ENCODE measurements at regions not wholly inside any gene's neighbourhood (a gene's known extent, or its start where the extent isn't known, plus 50 kb on each side); places are given as distances from the start of the nearest gene placed in this dataset.
A peak's percentile ranks its signal among the peaks of the same experiment; 100 is the strongest.

- DNase-seq, result no peak
Observed at GRCh38 chr18:53800171-53800570, 424.3 kb downstream of the MBD2 start.

GRCh38 chr18:53799134-53799533 is 425.3 kb downstream of the MBD2 start:
- DNase-seq, result no peak

GRCh38 chr18:53798516-53798915 is 426.0 kb downstream of the MBD2 start:
- no peak for DNase-seq

- DNase-seq, result no peak
Observed at GRCh38 chr18:53797998-53798495, 426.4 kb downstream of the MBD2 start.

GRCh38 chr18:53796040-53796729 is 428.3 kb downstream of the MBD2 start:
- DNase-seq, result peak; percentile 10

GRCh38 chr18:53795610-53796009 is 428.9 kb downstream of the MBD2 start:
- DNase-seq, result no peak

GRCh38 chr18:53795061-53795460 is 429.4 kb downstream of the MBD2 start:
- DNase-seq, result no peak

- DNase-seq, result no peak
Observed at GRCh38 chr18:53792762-53793161, 431.7 kb downstream of the MBD2 start.

- DNase-seq, result no peak
Observed at GRCh38 chr18:53790786-53791185, 433.7 kb downstream of the MBD2 start.

- no peak for DNase-seq
Observed at GRCh38 chr18:53789376-53790247, 434.9 kb downstream of the MBD2 start.

GRCh38 chr18:53785811-53786210 is 438.7 kb downstream of the MBD2 start:
- no peak for DNase-seq

- no peak for DNase-seq
Observed at GRCh38 chr18:53784253-53784652, 440.2 kb downstream of the MBD2 start.

GRCh38 chr18:53780666-53781065 is 443.8 kb downstream of the MBD2 start:
- DNase-seq, result no peak

- DNase-seq, result no peak
Observed at GRCh38 chr18:53772293-53772692, 452.2 kb downstream of the MBD2 start.

GRCh38 chr18:53771664-53772063 is 452.8 kb downstream of the MBD2 start:
- no peak for DNase-seq

- no peak for DNase-seq
Observed at GRCh38 chr18:53765211-53765610, 459.3 kb downstream of the MBD2 start.

GRCh38 chr18:53764086-53764485 is 460.4 kb downstream of the MBD2 start:
- no peak for DNase-seq

GRCh38 chr18:53757328-53757727 is 467.1 kb downstream of the MBD2 start:
- no peak for DNase-seq

- DNase-seq, result no peak
Observed at GRCh38 chr18:53756610-53756972, 467.9 kb downstream of the MBD2 start.

- DNase-seq, result no peak
Observed at GRCh38 chr18:53755914-53756609, 468.4 kb downstream of the MBD2 start.

GRCh38 chr18:53754154-53754553 is 470.3 kb downstream of the MBD2 start:
- DNase-seq, result no peak

- DNase-seq, result no peak
Observed at GRCh38 chr18:53753601-53754000, 470.9 kb downstream of the MBD2 start.

- DNase-seq, result no peak
Observed at GRCh38 chr18:53752781-53753367, 471.6 kb downstream of the MBD2 start.

All from hematopoietic multipotent progenitor cell treated with erythropoietin and hydrocortisone succinate and interleukin-3 and kit ligand, for 4 days (in vitro differentiated cells).